Panc1 (cell line): ENCODE measurements at regions not wholly inside any gene's neighbourhood (a gene's known extent, or its start where the extent isn't known, plus 50 kb on each side); places are given as distances from the start of the nearest gene placed in this dataset.

ENCODE experiments used
- ATAC-seq: fragments of 200-7000 bp; cut with Tn5 transposase; 2 replicates; pipeline ENCODE4 v1.9.1; 2020; ENCODE audit warnings: mild to moderate bottlenecking, moderate library complexity
- BruUV-seq: library from RNA; stranded (reverse); fragments of 400-500 nt; replicated peaks from 2 replicates; lab custom pipeline; 2021; lab: Mats Ljungman, UMichigan
- CTCF ChIA-PET: fragments of 300-600 bp; sonication (Branson Sonifier 250); formaldehyde crosslinking; loops from one replicate; lab custom pipeline; 2022; ENCODE audit warnings: antibody characterized with exemption; lab: Charles Lee
- POLR2A ChIA-PET: fragments of 300-600 bp; sonication (Branson Sonifier 250); formaldehyde crosslinking; loops from one replicate; lab custom pipeline; 2022; ENCODE audit warnings: antibody characterized with exemption; lab: Charles Lee
- DNase-seq: peaks from one replicate; pipeline ENCODE4 v3.0.0-alpha.2; 2010; ENCODE audit warnings: low read depth, low spot score
- H3K27ac ChIP-seq: 2 replicates; pipeline ENCODE4 v1.5.1; 2011; ENCODE audit warnings: mild to moderate bottlenecking, low read length, inconsistent platforms
- H3K27me3 ChIP-seq: fragments of 200-500 bp; sonication (Bioruptor generic); 2 replicates; pipeline ENCODE4 v1.6.0; 2014; ENCODE audit warnings: low read length, inconsistent platforms; ENCODE audit not compliant: control insufficient read depth, insufficient read depth
- H3K36me3 ChIP-seq: fragments of 200-500 bp; sonication (Bioruptor generic); 2 replicates; pipeline ENCODE4 v1.5.1; 2014; ENCODE audit warnings: inconsistent platforms, mild to moderate bottlenecking, low read length, moderate library complexity; ENCODE audit not compliant: control insufficient read depth, insufficient read depth
- H3K4me1 ChIP-seq: 2 replicates; pipeline ENCODE4 v1.5.1; 2011; ENCODE audit warnings: inconsistent platforms, mild to moderate bottlenecking, low read length, moderate library complexity; ENCODE audit not compliant: control insufficient read depth, insufficient read depth
- H3K4me3 ChIP-seq, 2 experiments: 2 replicates each; pipeline ENCODE4 v1.5.1; 2011 to 2012; ENCODE audit warnings: low read depth in 2 of 2, low read length in 2 of 2, mild to moderate bottlenecking in 2 of 2, inconsistent platforms in 1 of 2, moderate library complexity in 1 of 2
- H3K9me3 ChIP-seq: fragments of 200-500 bp; sonication (Bioruptor generic); 2 replicates; pipeline ENCODE4 v1.5.1; 2014; ENCODE audit warnings: low read depth, mild to moderate bottlenecking, inconsistent platforms, low read length, moderate library complexity; ENCODE audit not compliant: control insufficient read depth, insufficient read depth
- CTCF ChIP-seq: fragments of 450-650 bp; IDR thresholded peaks from 2 replicates; pipeline ENCODE4 v1.5.1; 2017; ENCODE audit warnings: mild to moderate bottlenecking
- POLR2AphosphoS5 ChIP-seq: IDR thresholded peaks from 2 replicates; pipeline ENCODE4 v1.6.1; 2012; ENCODE audit warnings: mild to moderate bottlenecking, low read depth, low read length, moderate library complexity
- REST ChIP-seq, 2 experiments: IDR thresholded peaks; 2 replicates each; pipeline ENCODE4 v1.6.1; 2011 to 2012; ENCODE audit warnings: low read depth in 2 of 2, control low read depth in 1 of 2, low read length in 1 of 2, mild to moderate bottlenecking in 1 of 2, moderate library complexity in 1 of 2; ENCODE audit not compliant: insufficient read depth in 1 of 2
- SIN3A ChIP-seq: IDR thresholded peaks from 2 replicates; pipeline ENCODE4 v1.6.1; 2012; ENCODE audit warnings: low read depth, mild to moderate bottlenecking, low read length, moderate library complexity, borderline replicate concordance; ENCODE audit not compliant: insufficient read depth
- TCF7L2 ChIP-seq: IDR thresholded peaks from 2 replicates; pipeline ENCODE4 v1.6.1; 2011; ENCODE audit warnings: mild to moderate bottlenecking, low read depth, low read length, inconsistent platforms
- in situ Hi-C: cut with HindIII; loops from 2 replicates; pipeline ENCODE4 v1.10.0; 2016; ENCODE audit warnings: low sequenced_read_pairs, low pct_unique_long_range_greater_than_20kb
- intact Hi-C: fragments of 100-400 bp; cut with micrococcal nuclease; formaldehyde crosslinking; loops from one replicate; pipeline ENCODE4 v1.10.0; 2022; ENCODE audit not compliant: unreplicated experiment

GRCh38 chr5:165508286-165508685 is 2002.9 kb downstream of the MAT2B start:
- Histone ChIP-seq H3K36me3 (no peaks in the 10 kb centered on the region), H3K27ac (no peak overlapping the region), H3K27me3 (no peaks in the 10 kb centered on the region), H3K4me3 (no peak overlapping the region), H3K4me1 (no peaks in the 10 kb centered on the region), H3K9me3 (peaks cover 5% of the 10 kb centered on the region)
- POLR2A ChIA-PET = no interaction called here
- ATAC-seq (no peak), DNase-seq (no peak)
- in situ Hi-C loops = no loop called here
- TF ChIP-seq SIN3A = no peak
- TF ChIP-seq REST (IDR thresholded peaks at IDR 0.05; ENCODE audit: insufficient read depth in 1 of 2, low read depth in 2 of 2, low read length in 1 of 2) = no peak
- no peak for TF ChIP-seq POLR2AphosphoS5
- TF ChIP-seq TCF7L2 = no peak
- no peak for TF ChIP-seq CTCF
- BruUV-seq = no TSS peak
- CTCF ChIA-PET = no interaction called here
- intact Hi-C loops = no loop called here

GRCh38 chr5:165508861-165509260 is 2003.4 kb downstream of the MAT2B start:
- CTCF ChIA-PET = no interaction called here
- DNase-seq (no peak), ATAC-seq (no peak)
- H3K4me3 ChIP-seq = no peak overlapping the region
- no peaks in the 10 kb centered on the region for H3K36me3 ChIP-seq
- H3K27me3 ChIP-seq = no peaks in the 10 kb centered on the region
- intact Hi-C loops (no loop called here), in situ Hi-C loops (no loop called here)
- TF ChIP-seq CTCF = no peak
- TF ChIP-seq TCF7L2 = no peak
- no peak for TF ChIP-seq SIN3A
- TF ChIP-seq REST (IDR thresholded peaks at IDR 0.05; ENCODE audit: insufficient read depth in 1 of 2, low read depth in 2 of 2, low read length in 1 of 2) = no peak
- TF ChIP-seq POLR2AphosphoS5 = no peak
- POLR2A ChIA-PET = no interaction called here
- no TSS peak for BruUV-seq
- H3K4me1 ChIP-seq = no peaks in the 10 kb centered on the region
- H3K9me3 ChIP-seq = peaks cover 5% of the 10 kb centered on the region
- H3K27ac ChIP-seq = no peak overlapping the region
